Effector memory CD8-positive, alpha-beta T cell (primary cell): ENCODE measurements at regions not wholly inside any gene's neighbourhood (a gene's known extent, or its start where the extent isn't known, plus 50 kb on each side); places are given as distances from the start of the nearest gene placed in this dataset.
A peak's percentile ranks its signal among the peaks of the same experiment; 100 is the strongest.

ENCODE experiments used
- ATAC-seq: fragments of 150-1000 bp; cut with Tn5 transposase; replicated peaks from 2 replicates; pipeline ENCODE4 v1.10.0; 2021; ENCODE audit warnings: mild to moderate bottlenecking, moderate library complexity
- DNase-seq, 3 experiments: peaks; one replicate each; pipeline ENCODE4 v3.0.0; 2021
- H3K27ac Mint-ChIP-seq, 2 donors: one replicate each; pipeline ENCODE4 v1.8.0; 2022; ENCODE audit warnings: mild to moderate bottlenecking in 2 of 2, mixed read lengths in 2 of 2, moderate library complexity in 2 of 2
- H3K27me3 Mint-ChIP-seq, 2 donors: one replicate each; pipeline ENCODE4 v1.8.0; 2022; ENCODE audit warnings: mixed read lengths in 2 of 2
- H3K36me3 Mint-ChIP-seq: one replicate; pipeline ENCODE4 v1.8.0; 2022; ENCODE audit warnings: mild to moderate bottlenecking, moderate library complexity, mixed read lengths; ENCODE audit not compliant: insufficient read depth
- H3K4me1 Mint-ChIP-seq, 2 donors: one replicate each; pipeline ENCODE4 v1.8.0; 2022; ENCODE audit warnings: low read depth in 2 of 2, mixed read lengths in 2 of 2
- H3K4me3 Mint-ChIP-seq, 2 donors: one replicate each; pipeline ENCODE4 v1.8.0; 2022; ENCODE audit warnings: mild to moderate bottlenecking in 2 of 2, mixed read lengths in 2 of 2, moderate library complexity in 2 of 2
- H3K9me3 Mint-ChIP-seq, 2 donors: one replicate each; pipeline ENCODE4 v1.8.0; 2022; ENCODE audit warnings: mixed read lengths in 2 of 2

GRCh38 chr2:181157326-181157725 is 176.9 kb downstream of the UBE2E3 start:
- no peaks in the 10 kb centered on the region for H3K27me3 Mint-ChIP-seq
- no peak overlapping the region for H3K4me3 Mint-ChIP-seq
- H3K9me3 Mint-ChIP-seq = peaks cover 7% of the 10 kb centered on the region in 2 donors
- no peak overlapping the region for H3K27ac Mint-ChIP-seq
- no peak for DNase-seq
- no peaks in the 10 kb centered on the region for H3K36me3 Mint-ChIP-seq
- peaks cover 19 to 42% of the 10 kb centered on the region in 2 donors for H3K4me1 Mint-ChIP-seq
- no peak for ATAC-seq

- ATAC-seq = no peak
- no peak overlapping the region for H3K27ac Mint-ChIP-seq
- H3K36me3 Mint-ChIP-seq = peaks cover 7% of the 10 kb centered on the region
- peaks cover 21 to 41% of the 10 kb centered on the region in 2 donors for H3K4me1 Mint-ChIP-seq
- H3K9me3 Mint-ChIP-seq = peaks cover 7% of the 10 kb centered on the region in 2 donors
- no peak overlapping the region for H3K4me3 Mint-ChIP-seq
- H3K27me3 Mint-ChIP-seq = no peaks in the 10 kb centered on the region
- DNase-seq = no peak
Observed at GRCh38 chr2:181158427-181158826, 178.0 kb downstream of the UBE2E3 start.

GRCh38 chr2:181161615-181162014 is 181.2 kb downstream of the UBE2E3 start:
- peaks cover 3 to 6% of the 10 kb centered on the region in 2 donors for H3K9me3 Mint-ChIP-seq
- H3K27ac Mint-ChIP-seq = peak overlapping the region; percentile 11 to 81
- H3K4me1 Mint-ChIP-seq = peaks cover 39 to 64% of the 10 kb centered on the region in 2 donors
- H3K27me3 Mint-ChIP-seq = no peaks in the 10 kb centered on the region
- no peak overlapping the region for H3K4me3 Mint-ChIP-seq
- ATAC-seq = no peak
- H3K36me3 Mint-ChIP-seq = peaks cover 17% of the 10 kb centered on the region
- DNase-seq = no peak

- Mint-ChIP-seq H3K9me3 (peaks cover 9 to 10% of the 10 kb centered on the region in 2 donors), H3K36me3 (peaks cover 17% of the 10 kb centered on the region), H3K4me1 (peaks cover 39 to 63% of the 10 kb centered on the region in 2 donors), H3K27ac (peak overlapping the region; percentile 92 to 99), H3K4me3 (peak overlapping the region; percentile 68 to 75), H3K27me3 (no peaks in the 10 kb centered on the region)
- ATAC-seq (peak; percentile 78), DNase-seq (peak; percentile 16 to 42 (median 30))
Observed at GRCh38 chr2:181163139-181163538, 182.7 kb downstream of the UBE2E3 start.

- Mint-ChIP-seq H3K4me3 (peak overlapping the region; percentile 68 to 75), H3K27ac (peak overlapping the region; percentile 92 to 99), H3K27me3 (no peaks in the 10 kb centered on the region), H3K9me3 (peaks cover 9 to 12% of the 10 kb centered on the region in 2 donors), H3K36me3 (peaks cover 21% of the 10 kb centered on the region), H3K4me1 (peaks cover 39 to 58% of the 10 kb centered on the region in 2 donors)
- ATAC-seq (no peak), DNase-seq (no peak)
Observed at GRCh38 chr2:181163691-181164090, 183.3 kb downstream of the UBE2E3 start.

- DNase-seq (no peak), ATAC-seq (no peak)
- H3K9me3 Mint-ChIP-seq = peaks cover 9 to 12% of the 10 kb centered on the region in 2 donors
- H3K27me3 Mint-ChIP-seq = no peaks in the 10 kb centered on the region
- peak overlapping the region; percentile 96 to 99 for H3K27ac Mint-ChIP-seq
- peaks cover 39 to 64% of the 10 kb centered on the region in 2 donors for H3K4me1 Mint-ChIP-seq
- peaks cover 23% of the 10 kb centered on the region for H3K36me3 Mint-ChIP-seq
- peak overlapping the region; percentile 4 to 75 for H3K4me3 Mint-ChIP-seq
Observed at GRCh38 chr2:181164699-181165098, 184.3 kb downstream of the UBE2E3 start.

GRCh38 chr2:181165199-181165868 is 184.9 kb downstream of the UBE2E3 start:
- H3K4me1 Mint-ChIP-seq = peaks cover 40 to 66% of the 10 kb centered on the region in 2 donors
- peaks cover 9% of the 10 kb centered on the region in 2 donors for H3K9me3 Mint-ChIP-seq
- H3K27ac Mint-ChIP-seq = peak overlapping the region; percentile 96 to 99
- no peaks in the 10 kb centered on the region for H3K27me3 Mint-ChIP-seq
- H3K4me3 Mint-ChIP-seq = peak overlapping the region; percentile 59 to 75
- DNase-seq = peak; percentile 22 to 43 (median 26)
- peaks cover 23% of the 10 kb centered on the region for H3K36me3 Mint-ChIP-seq
- ATAC-seq = peak; percentile 76

GRCh38 chr2:181169503-181169902 is 189.1 kb downstream of the UBE2E3 start:
- H3K27me3 Mint-ChIP-seq = no peaks in the 10 kb centered on the region
- H3K27ac Mint-ChIP-seq = peak overlapping the region in 1 of 2 donors; percentile 87
- no peak for ATAC-seq
- H3K4me1 Mint-ChIP-seq = peaks cover 28 to 52% of the 10 kb centered on the region in 2 donors
- H3K36me3 Mint-ChIP-seq = peaks cover 16% of the 10 kb centered on the region
- H3K4me3 Mint-ChIP-seq = no peak overlapping the region
- no peak for DNase-seq
- peaks cover 7 to 9% of the 10 kb centered on the region in 2 donors for H3K9me3 Mint-ChIP-seq

- Mint-ChIP-seq H3K27ac (peak overlapping the region; percentile 47 to 87), H3K27me3 (no peaks in the 10 kb centered on the region), H3K36me3 (peaks cover 16% of the 10 kb centered on the region), H3K4me1 (peaks cover 26 to 48% of the 10 kb centered on the region in 2 donors), H3K9me3 (peaks cover 7 to 9% of the 10 kb centered on the region in 2 donors), H3K4me3 (peak overlapping the region in 1 of 2 donors; percentile 43)
- DNase-seq = no peak
- peak; percentile 14 for ATAC-seq
Observed at GRCh38 chr2:181170256-181170655, 189.9 kb downstream of the UBE2E3 start.

GRCh38 chr2:181172676-181173075 is 192.3 kb downstream of the UBE2E3 start:
- Mint-ChIP-seq H3K4me3 (no peak overlapping the region), H3K27me3 (no peaks in the 10 kb centered on the region), H3K36me3 (peaks cover 9% of the 10 kb centered on the region), H3K27ac (peak overlapping the region in 1 of 2 donors; percentile 35), H3K9me3 (peaks cover 3 to 4% of the 10 kb centered on the region in 2 donors), H3K4me1 (peaks cover 13 to 45% of the 10 kb centered on the region in 2 donors)
- ATAC-seq = no peak
- DNase-seq = no peak

GRCh38 chr2:181174611-181175580 is 194.5 kb downstream of the UBE2E3 start:
- H3K4me3 Mint-ChIP-seq = peak overlapping the region in 1 of 2 donors; percentile 25
- H3K27me3 Mint-ChIP-seq = no peaks in the 10 kb centered on the region
- no peak for ATAC-seq
- DNase-seq = no peak
- H3K36me3 Mint-ChIP-seq = peaks cover 3% of the 10 kb centered on the region
- H3K4me1 Mint-ChIP-seq = peaks cover 25 to 56% of the 10 kb centered on the region in 2 donors
- H3K9me3 Mint-ChIP-seq = peaks cover 0 to 6% of the 10 kb centered on the region in 2 donors
- peak overlapping the region in 1 of 2 donors; percentile 58 for H3K27ac Mint-ChIP-seq

GRCh38 chr2:181176540-181176939 is 196.1 kb downstream of the UBE2E3 start:
- H3K4me3 Mint-ChIP-seq = no peak overlapping the region
- peak overlapping the region in 1 of 2 donors; percentile 62 for H3K27ac Mint-ChIP-seq
- no peak for ATAC-seq
- no peak for DNase-seq
- H3K36me3 Mint-ChIP-seq = peaks cover 3% of the 10 kb centered on the region
- peaks cover 0 to 8% of the 10 kb centered on the region in 2 donors for H3K9me3 Mint-ChIP-seq
- no peaks in the 10 kb centered on the region for H3K27me3 Mint-ChIP-seq
- peaks cover 16 to 48% of the 10 kb centered on the region in 2 donors for H3K4me1 Mint-ChIP-seq

GRCh38 chr2:181177376-181177775 is 197.0 kb downstream of the UBE2E3 start:
- Mint-ChIP-seq H3K27ac (peak overlapping the region; percentile 59 to 62), H3K27me3 (no peaks in the 10 kb centered on the region), H3K36me3 (no peaks in the 10 kb centered on the region), H3K9me3 (peaks cover 0 to 8% of the 10 kb centered on the region in 2 donors), H3K4me3 (peak overlapping the region in 1 of 2 donors; percentile 15), H3K4me1 (peaks cover 16 to 48% of the 10 kb centered on the region in 2 donors)
- ATAC-seq = no peak
- no peak for DNase-seq
